Transverse colon (tissue), 4 donors: ENCODE measurements at regions not wholly inside any gene's neighbourhood (a gene's known extent, or its start where the extent isn't known, plus 50 kb on each side); places are given as distances from the start of the nearest gene placed in this dataset.

Experiments used
- EP300 ChIP-seq: sonication (generic); formaldehyde crosslinking; IDR thresholded peaks from one replicate; pipeline ENCODE4 v1.6.1; 2017; ENCODE audit warnings: antibody characterized with exemption, low read depth
- POLR2A ChIP-seq: fragments of 450-650 bp; IDR thresholded peaks from one replicate; pipeline ENCODE4 v1.6.1; 2016; ENCODE audit warnings: antibody characterized with exemption, mild to moderate bottlenecking, moderate library complexity
- POLR2AphosphoS5 ChIP-seq, 3 donors: sonication (generic); formaldehyde crosslinking; IDR thresholded peaks; one replicate each; pipeline ENCODE4 v1.6.1; 2016; ENCODE audit warnings: antibody characterized with exemption in 3 of 3
- TF ChIP-seq, protein P1 (sequence below), 5 experiments: fragments of 200-600 bp in 3 of 5; fragments of 450-650 bp in 2 of 5; sonication (generic) in 3 of 5; IDR thresholded peaks; 1 replicate in 2 of 5; 2 replicates in 3 of 5; pipeline ENCODE4 v1.5.1; 2016 to 2017; ENCODE audit warnings: antibody characterized with exemption in 5 of 5, inconsistent platforms in 3 of 5, mild to moderate bottlenecking in 2 of 5, moderate library complexity in 1 of 5

DNA sequence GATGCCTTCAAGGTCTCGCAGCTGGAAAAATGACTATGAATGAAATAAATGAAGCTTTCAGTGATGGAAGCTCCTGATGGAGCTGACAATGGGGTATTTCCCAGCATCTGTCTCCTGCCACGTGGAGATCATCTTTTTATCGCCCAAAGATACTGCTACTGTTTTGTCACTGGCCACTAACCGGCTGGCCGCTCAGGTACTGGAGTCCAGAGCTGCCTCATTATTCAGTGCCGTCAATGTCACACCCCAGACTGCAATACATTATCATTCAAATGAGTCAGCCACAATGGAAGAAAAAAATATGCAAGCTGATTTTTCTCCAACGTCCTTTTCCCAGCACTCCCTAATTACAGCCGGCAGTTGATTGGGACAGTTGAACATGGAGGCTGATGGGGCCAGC lies 280.4 kb downstream of the ZSWIM6 start:
- TF ChIP-seq, protein P1, sequence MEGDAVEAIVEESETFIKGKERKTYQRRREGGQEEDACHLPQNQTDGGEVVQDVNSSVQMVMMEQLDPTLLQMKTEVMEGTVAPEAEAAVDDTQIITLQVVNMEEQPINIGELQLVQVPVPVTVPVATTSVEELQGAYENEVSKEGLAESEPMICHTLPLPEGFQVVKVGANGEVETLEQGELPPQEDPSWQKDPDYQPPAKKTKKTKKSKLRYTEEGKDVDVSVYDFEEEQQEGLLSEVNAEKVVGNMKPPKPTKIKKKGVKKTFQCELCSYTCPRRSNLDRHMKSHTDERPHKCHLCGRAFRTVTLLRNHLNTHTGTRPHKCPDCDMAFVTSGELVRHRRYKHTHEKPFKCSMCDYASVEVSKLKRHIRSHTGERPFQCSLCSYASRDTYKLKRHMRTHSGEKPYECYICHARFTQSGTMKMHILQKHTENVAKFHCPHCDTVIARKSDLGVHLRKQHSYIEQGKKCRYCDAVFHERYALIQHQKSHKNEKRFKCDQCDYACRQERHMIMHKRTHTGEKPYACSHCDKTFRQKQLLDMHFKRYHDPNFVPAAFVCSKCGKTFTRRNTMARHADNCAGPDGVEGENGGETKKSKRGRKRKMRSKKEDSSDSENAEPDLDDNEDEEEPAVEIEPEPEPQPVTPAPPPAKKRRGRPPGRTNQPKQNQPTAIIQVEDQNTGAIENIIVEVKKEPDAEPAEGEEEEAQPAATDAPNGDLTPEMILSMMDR (IDR thresholded peaks at IDR 0.05) = no peak
- no peak for TF ChIP-seq POLR2AphosphoS5 (IDR thresholded peaks at IDR 0.05)
- no peak for TF ChIP-seq POLR2A
- no peak for TF ChIP-seq EP300
